ENCODE measurements at regions not wholly inside any gene's neighbourhood (a gene's known extent, or its start where the extent isn't known, plus 50 kb on each side); places are given as distances from the start of the nearest gene placed in this dataset.

DNA sequence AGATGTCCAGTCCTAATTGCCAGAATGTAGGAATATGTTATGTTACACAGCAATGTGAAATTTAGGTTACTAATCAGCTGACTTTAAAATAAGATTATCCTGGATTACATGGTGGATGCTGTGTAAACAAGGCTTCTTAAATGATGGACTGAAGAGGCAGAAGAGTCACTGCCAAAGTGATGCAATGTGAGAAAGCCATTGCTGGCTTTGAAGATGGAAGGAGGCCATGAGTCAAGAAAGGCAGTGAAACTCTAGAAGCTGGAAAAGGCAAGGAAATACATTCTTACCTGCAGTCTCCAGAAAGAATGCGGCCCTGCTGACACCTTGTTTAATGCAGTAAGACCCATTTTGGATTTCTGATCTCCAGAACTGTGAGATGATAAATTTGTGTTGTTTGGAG lies 179.1 kb upstream of the ZPLD1 start:
- in situ Hi-C loops (cut with HindIII; ENCODE audit: low pct_unique_long_range_greater_than_20kb, low sequenced_read_pairs), result no loop called here
- DNase-seq (ENCODE audit: low read depth in 1 of 2, low spot score in 1 of 2), result no peak
- no peak for TF ChIP-seq JUND (IDR thresholded peaks at IDR 0.05; ENCODE audit: low read depth)

DNA sequence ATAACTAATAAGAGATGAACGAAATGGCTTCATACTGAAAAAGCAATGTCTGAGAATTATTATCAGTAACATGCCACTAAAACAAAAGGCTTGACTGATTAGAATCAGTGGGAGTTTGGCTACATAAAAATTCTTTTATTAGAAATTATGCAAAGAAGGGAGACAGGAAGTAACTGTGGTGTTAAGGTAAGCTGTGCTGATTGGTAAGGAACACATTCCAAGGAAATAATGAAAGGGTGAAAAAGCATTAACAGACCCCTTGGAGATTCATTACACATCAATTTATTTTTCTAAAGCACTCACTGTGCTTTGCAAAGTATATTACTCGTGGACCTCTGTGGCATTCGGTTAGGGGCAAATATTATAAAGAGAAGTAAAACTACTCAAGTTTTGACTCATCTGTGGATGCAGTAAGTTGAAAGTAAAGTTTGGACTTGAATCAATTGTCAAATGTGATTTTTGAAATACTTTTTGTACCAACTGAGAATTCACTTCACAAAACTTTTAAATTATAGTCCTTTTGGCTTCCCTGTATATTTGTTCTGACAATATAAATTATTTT lies 176.1 kb upstream of the ZPLD1 start:
- in situ Hi-C loops (cut with HindIII; ENCODE audit: low pct_unique_long_range_greater_than_20kb, low sequenced_read_pairs), result no loop called here
- no peak for TF ChIP-seq JUND (IDR thresholded peaks at IDR 0.05; ENCODE audit: low read depth)
- no peak for DNase-seq (ENCODE audit: low read depth in 1 of 2, low spot score in 1 of 2)

DNA sequence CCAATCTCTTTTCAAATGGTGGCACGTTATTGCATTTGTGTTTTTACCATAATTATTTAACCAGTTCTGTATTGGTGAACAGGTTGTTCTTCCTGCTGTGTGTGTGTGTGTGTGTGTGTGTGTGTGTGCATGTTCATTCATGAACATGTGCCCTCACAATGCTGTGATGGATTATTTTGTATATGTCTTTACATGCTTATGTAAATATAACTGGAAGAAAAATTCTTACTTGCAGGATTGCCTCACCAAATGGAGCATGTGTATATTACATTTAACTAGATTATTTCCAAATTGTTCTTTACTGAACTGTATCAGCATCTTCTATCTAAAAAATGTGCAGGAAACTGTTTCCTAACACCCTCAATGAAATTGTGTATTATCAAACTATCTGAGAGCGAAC lies 175.2 kb upstream of the ZPLD1 start:
- no peak for TF ChIP-seq JUND (IDR thresholded peaks at IDR 0.05; ENCODE audit: low read depth)
- in situ Hi-C loops (cut with HindIII; ENCODE audit: low pct_unique_long_range_greater_than_20kb, low sequenced_read_pairs), result no loop called here
- no peak for DNase-seq (ENCODE audit: low read depth in 1 of 2, low spot score in 1 of 2)

- no peak for TF ChIP-seq JUND (IDR thresholded peaks at IDR 0.05; ENCODE audit: low read depth)
- no peak for DNase-seq (ENCODE audit: low read depth in 1 of 2, low spot score in 1 of 2)
Observed at GRCh38 chr3:102265720-102266119, 169.1 kb upstream of the ZPLD1 start.

GRCh38 chr3:102269406-102269805 lies 165.4 kb upstream of the ZPLD1 start:
- no peak for TF ChIP-seq JUND (IDR thresholded peaks at IDR 0.05; ENCODE audit: low read depth)
- no peak for DNase-seq (ENCODE audit: low read depth in 1 of 2, low spot score in 1 of 2)
- in situ Hi-C loops (cut with HindIII; ENCODE audit: low pct_unique_long_range_greater_than_20kb, low sequenced_read_pairs), result no loop called here

More at GRCh38 chr3:102265720-102266119, 169.1 kb upstream of the ZPLD1 start:
- in situ Hi-C loops (cut with HindIII; ENCODE audit: low pct_unique_long_range_greater_than_20kb, low sequenced_read_pairs), result no loop called here

GRCh38 chr3:102290241-102290640 lies 144.6 kb upstream of the ZPLD1 start:
- no peak for DNase-seq (ENCODE audit: low read depth in 1 of 2, low spot score in 1 of 2)

GRCh38 chr3:102295756-102296155 lies 139.1 kb upstream of the ZPLD1 start:
- DNase-seq (ENCODE audit: low read depth in 1 of 2, low spot score in 1 of 2), result no peak
- no peak for TF ChIP-seq JUND (IDR thresholded peaks at IDR 0.05; ENCODE audit: low read depth)
- in situ Hi-C loops (cut with HindIII; ENCODE audit: low pct_unique_long_range_greater_than_20kb, low sequenced_read_pairs), result no loop called here

More at GRCh38 chr3:102290241-102290640, 144.6 kb upstream of the ZPLD1 start:
- no peak for TF ChIP-seq JUND (IDR thresholded peaks at IDR 0.05; ENCODE audit: low read depth)
- in situ Hi-C loops (cut with HindIII; ENCODE audit: low pct_unique_long_range_greater_than_20kb, low sequenced_read_pairs), result no loop called here

DNA sequence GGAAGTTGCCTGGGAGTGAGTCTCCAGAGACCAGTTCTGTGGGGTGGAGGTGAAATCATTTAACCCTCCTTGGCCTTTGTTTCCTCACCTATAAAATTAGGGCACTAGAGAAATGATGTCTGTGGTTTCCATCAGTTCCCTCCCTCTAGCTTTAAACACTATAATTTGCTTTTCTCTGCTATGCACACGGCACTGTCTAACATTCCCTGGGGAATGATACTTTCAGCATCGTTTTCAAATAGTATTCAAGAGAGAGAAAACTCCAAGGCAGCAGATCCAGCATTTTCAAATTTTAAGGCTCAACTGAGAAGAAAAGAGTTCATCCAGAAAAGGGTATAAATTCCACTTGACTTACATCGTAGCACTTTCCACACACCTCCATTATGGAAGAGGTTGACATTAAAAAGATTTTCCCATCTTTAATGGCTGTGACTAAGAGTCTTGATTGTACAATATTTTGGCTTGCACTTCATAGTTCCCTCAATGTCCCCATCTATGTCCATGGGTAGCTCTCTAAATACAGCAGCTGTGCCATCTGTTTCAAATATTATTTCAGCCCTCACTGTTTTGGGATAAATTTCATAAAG lies 137.7 kb upstream of the ZPLD1 start:
- TF ChIP-seq JUND (IDR thresholded peaks at IDR 0.05; ENCODE audit: low read depth), result no peak
- DNase-seq (ENCODE audit: low read depth in 1 of 2, low spot score in 1 of 2), result no peak
- in situ Hi-C loops (cut with HindIII; ENCODE audit: low pct_unique_long_range_greater_than_20kb, low sequenced_read_pairs), result no loop called here

GRCh38 chr3:102299125-102299877 lies 135.5 kb upstream of the ZPLD1 start:
- DNase-seq (ENCODE audit: low read depth in 1 of 2, low spot score in 1 of 2), result no peak
- no peak for TF ChIP-seq JUND (IDR thresholded peaks at IDR 0.05; ENCODE audit: low read depth)
- in situ Hi-C loops (cut with HindIII; ENCODE audit: low pct_unique_long_range_greater_than_20kb, low sequenced_read_pairs), result no loop called here

DNA sequence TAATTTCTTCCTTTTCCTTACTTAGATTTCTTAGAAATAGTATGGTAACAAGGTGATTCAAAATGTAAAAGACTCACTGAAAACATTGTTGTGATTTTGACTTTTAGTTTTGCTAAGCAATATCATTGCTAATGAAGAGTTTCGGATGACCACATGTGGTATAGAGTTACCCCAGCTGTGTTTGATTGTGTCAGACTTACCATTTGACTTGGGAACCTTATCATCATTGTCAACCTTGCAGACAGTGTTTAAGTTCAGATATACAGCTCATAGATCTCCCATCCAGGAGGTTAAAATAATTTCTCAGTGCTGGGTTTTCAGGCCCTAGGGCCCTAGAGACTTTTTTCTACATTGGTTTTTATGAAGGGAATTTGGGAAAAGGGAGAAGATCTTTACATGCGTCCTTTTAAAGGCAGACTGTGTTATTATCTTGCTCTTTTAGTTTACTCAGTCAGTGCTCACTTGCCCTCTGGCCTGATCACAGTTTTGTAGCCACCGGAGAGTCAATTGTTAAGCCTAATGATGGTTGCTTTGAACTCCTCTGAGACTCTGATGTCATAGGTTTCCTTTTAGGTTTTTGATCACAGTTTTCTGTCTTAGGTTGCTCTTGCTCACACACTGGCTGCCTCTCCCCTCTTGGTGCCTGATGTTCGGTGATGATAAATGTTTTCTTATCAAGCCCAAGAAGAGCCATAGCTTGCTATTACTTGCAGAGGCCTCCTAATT lies 133.5 kb upstream of the ZPLD1 start:
- in situ Hi-C loops (cut with HindIII; ENCODE audit: low pct_unique_long_range_greater_than_20kb, low sequenced_read_pairs), result no loop called here
- TF ChIP-seq JUND (IDR thresholded peaks at IDR 0.05; ENCODE audit: low read depth), result no peak

GRCh38 chr3:102302020-102302419 lies 132.8 kb upstream of the ZPLD1 start:
- no peak for DNase-seq (ENCODE audit: low read depth in 1 of 2, low spot score in 1 of 2)
- in situ Hi-C loops (cut with HindIII; ENCODE audit: low pct_unique_long_range_greater_than_20kb, low sequenced_read_pairs), result no loop called here
- TF ChIP-seq JUND (IDR thresholded peaks at IDR 0.05; ENCODE audit: low read depth), result no peak

More for the DNA sequence above, 133.5 kb upstream of the ZPLD1 start:
- DNase-seq (ENCODE audit: low read depth in 1 of 2, low spot score in 1 of 2), result no peak

DNA sequence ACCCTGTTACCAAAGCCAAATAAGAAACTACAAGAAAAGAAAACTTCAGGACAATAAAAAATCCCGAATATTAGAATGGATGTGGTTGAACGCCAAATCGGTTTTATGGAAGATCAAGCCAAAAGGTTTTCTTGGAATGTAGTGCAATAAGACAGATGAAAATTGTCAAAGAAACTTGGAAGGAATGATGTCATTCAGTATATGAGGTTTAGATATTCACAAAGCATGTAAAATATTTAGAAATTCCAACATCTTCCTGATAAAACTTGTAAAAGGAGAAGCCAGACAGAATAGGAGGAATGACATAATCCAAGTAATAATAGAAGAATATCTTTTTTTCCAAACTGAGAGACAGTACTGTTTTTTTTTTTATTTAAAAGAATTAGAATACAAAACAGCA lies 130.3 kb upstream of the ZPLD1 start:
- no peak for TF ChIP-seq JUND (IDR thresholded peaks at IDR 0.05; ENCODE audit: low read depth)
- DNase-seq (ENCODE audit: low read depth in 1 of 2, low spot score in 1 of 2), result no peak
- in situ Hi-C loops (cut with HindIII; ENCODE audit: low pct_unique_long_range_greater_than_20kb, low sequenced_read_pairs), result no loop called here

DNA sequence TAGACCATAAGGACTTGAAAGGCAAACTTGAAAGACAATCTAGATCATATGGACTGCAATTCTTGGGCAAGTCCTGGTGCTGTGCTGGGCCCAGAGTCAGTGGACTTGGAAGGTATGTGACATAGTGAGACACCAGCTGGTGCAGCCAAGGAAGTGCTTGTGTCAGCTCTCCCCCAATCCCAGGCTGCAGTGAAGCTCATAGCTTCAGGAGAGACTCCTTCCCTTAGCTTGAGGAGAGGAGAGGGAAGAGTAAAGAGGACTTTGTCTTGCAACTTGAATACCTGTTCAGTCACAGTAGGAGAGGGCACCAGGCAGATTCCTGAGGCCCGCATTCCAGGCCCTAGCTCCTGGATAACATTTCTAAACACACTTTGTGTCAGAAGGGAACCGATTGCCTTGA lies 127.4 kb upstream of the ZPLD1 start:
- no peak for DNase-seq (ENCODE audit: low read depth in 1 of 2, low spot score in 1 of 2)
- in situ Hi-C loops (cut with HindIII; ENCODE audit: low pct_unique_long_range_greater_than_20kb, low sequenced_read_pairs), result no loop called here
- TF ChIP-seq JUND (IDR thresholded peaks at IDR 0.05; ENCODE audit: low read depth), result no peak
